DMS79 treated with DMSO at 0.1 percent for 48 hours (cell line): ENCODE measurements at regions not wholly inside any gene's neighbourhood (a gene's known extent, or its start where the extent isn't known, plus 50 kb on each side); places are given as distances from the start of the nearest gene placed in this dataset.

Experiments used
- DNase-seq: peaks from one replicate; lab custom pipeline; 2025; lab: John Stamatoyannopoulos, UW

GRCh38 chr13:22189176-22190048, 518.5 kb downstream of the FGF9 start:
- DNase-seq: peak; percentile 72

DNA sequence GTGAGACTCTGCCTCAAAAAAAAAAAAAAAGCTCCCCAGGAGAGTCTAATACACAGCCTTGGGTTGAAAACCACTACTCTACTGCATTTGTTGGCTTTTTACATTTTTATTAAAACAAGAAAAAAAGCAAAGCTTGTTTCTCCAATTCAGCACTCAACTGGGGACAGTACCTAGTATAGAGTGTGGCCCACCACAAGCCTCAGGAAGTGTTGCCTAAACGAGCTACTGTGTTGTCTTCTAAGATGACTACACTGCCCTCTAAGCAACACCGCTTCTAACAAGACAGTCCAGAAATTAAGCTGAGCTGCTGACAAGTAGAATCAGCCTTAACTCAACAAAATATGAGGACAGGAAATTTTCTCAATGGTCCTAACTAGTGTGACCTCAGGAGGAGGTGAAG, 522.2 kb downstream of the FGF9 start:
- DNase-seq: no peak

GRCh38 chr13:22194106-22194805, 523.4 kb downstream of the FGF9 start:
- peak; percentile 19 for DNase-seq

GRCh38 chr13:22195726-22196125, 524.9 kb downstream of the FGF9 start:
- no peak for DNase-seq

GRCh38 chr13:22196777-22197176, 525.9 kb downstream of the FGF9 start:
- no peak for DNase-seq

DNA sequence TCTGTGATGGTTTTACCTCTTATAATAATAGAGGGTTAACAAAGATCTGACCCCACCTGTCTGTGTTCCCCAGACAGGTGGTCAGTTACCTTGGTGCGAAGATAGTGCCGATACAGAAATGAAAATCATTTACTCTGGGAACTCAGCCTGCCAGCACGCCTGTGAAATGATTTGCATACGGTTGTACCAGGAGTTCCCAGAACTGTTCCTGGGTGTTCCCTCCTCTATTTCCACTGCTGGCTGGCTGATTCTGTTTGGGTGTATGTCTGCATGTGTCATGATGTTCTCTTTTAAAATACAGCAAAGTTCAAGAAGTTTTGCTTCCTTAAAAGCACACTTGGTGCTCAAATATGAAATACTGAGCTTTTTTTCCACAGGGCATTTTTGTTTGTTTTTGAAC, 527.1 kb downstream of the FGF9 start:
- no peak for DNase-seq

DNA sequence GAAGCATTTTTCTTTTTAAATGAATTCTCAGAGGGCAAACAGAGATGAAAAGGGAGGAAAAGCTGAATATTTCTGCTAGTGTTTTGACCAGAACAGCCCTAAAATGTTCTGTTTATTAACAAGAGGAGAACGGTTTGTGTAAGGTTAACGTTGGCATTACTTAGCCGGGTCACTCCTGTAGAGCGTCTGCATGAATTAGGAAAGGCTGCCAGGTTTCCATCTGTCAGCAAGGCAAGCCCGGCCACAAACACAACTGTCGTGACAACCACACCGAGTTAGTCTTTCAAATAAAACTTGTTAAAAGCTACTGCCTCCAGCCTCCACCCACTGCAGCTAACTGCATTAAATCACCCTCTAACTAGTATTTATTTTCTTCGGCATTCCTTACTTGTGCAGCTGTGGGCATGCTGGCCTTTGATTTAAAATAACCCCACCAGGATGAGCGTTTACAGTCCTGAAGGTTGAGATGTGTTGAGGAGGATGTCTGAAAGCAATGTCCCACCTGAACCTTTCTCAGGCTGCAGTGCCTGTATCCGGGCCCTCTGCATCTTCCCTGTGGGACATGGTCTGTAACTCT, 527.9 kb downstream of the FGF9 start:
- DNase-seq: no peak

DNA sequence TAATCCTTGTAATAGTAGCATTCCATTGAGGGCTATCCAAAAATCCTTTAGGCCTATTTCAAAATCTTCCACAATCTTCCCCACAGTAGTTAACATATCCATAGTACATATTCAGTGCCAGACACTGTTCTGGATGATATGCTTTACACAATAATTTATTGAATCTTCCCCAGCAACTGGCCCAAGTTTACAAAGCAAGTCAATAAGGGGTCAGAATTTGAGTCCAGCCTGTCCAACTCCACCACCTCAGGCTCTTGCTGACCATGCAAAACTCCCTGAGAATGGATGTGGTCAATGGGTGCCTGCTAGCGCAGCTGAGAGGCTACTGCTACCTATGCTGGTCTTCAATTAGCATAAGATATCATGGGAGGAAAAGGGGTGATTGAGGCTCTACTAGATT, 529.6 kb downstream of the FGF9 start:
- DNase-seq: no peak

DNA sequence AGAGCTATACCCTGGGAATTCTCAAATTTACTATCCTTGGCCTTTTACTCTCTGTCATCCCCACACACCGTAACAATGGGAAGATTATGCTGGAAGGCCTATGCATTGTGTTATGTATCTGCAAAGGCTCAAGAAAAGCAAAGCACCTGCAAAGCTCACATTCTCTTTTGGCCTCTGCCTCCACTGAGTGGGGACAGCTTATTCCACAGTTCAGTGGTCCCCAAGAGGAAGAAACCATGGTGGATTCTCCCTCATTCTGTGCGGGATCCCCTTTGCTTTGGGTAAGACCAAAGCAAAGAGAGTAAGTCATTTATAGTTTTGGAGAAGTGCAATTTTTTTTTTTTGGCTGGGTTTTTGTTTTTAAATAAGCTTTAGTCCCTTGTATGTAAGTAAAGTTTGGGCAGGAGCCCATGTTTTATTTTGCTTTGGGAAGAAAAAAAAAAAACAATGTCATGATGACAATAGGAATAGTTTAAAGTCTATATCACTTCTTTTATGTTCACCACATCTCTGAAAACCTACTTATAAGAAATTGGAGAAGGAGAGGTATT, 530.6 kb downstream of the FGF9 start:
- DNase-seq: no peak

DNA sequence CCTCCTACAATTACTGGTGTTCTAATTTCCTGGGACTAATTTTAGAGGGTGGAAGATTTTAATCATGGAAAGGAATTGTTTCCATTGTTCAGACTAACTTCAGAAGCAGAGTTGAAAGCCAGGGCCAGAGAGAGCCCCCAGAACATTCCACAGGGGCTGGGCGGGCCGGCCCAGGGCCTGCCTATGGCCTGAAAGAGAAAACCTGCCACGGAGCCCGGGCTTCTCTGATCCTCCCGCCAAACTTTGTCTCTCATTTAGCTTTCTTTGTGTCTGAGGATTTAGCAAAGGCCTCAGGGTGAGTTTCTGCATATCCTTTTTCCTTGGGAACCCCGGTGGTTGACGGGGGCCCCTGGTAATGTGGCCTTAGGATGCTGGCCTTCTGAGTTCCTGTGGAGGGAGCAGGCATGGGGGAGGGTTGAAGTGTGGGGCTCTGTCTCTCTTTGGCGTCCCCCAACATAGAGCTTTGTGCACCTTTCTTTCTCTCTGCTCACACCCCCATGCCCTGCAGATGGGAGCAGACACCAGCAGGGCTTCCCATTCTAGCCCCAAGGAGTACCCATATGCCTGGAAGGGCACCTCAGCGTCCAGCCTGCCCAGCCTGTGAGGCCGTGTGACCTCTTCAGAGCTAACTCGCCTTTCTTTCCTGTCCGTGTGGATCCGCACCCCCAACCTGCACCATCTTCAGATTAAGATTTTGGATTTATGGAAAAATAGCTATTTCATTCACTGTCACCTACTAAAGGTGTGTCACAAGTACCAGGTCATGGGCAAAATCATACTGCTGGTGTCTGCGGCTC, 539.5 kb downstream of the FGF9 start:
- DNase-seq: no peak

DNA sequence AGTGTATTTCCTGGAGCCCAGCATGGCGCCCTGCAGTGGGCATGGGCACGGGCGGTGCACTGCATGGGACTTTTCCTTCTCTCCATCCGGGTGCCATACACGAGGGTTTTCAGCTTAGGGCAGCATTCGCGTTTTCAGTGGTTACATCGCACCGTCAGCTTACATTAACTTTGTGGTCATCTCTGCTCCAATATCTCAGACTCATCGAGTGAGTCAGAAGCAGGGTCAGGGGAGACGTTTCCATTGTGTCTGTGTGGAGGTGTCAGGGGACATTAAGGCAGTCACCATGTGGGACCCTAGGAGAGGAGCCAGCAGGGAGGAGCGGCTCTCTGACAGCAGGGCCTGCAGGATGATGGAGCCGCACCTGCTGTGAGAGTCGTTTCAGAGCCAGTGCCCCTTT, 541.0 kb downstream of the FGF9 start:
- DNase-seq: no peak

DNA sequence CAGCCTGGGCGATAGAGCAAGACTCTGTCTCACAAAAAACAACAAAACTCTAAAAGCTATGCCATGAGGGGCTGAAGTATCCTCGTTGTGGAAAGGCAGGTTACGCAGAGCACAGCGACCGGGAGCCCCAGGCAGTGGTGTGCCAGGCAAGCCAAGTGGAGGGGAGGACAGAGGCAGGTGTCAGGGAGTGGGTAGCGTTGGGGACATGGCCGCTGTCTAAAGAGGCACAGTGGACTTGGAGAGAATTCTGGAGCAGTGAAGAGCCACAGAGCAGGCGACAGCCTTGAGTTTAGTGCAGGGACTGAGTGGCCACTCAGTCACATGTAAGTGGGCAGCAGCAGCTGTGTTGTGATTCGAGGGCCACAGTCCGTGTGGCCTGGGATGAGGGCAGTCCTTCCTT, 541.7 kb downstream of the FGF9 start:
- DNase-seq: no peak

- DNase-seq: no peak
These were observed 543.3 kb downstream of the FGF9 start for GRCh38 chr13:22214184-22214583.

GRCh38 chr13:22218797-22219196, 547.9 kb downstream of the FGF9 start:
- no peak for DNase-seq

- no peak for DNase-seq
These were observed 548.8 kb downstream of the FGF9 start for GRCh38 chr13:22219709-22220108.

DNA sequence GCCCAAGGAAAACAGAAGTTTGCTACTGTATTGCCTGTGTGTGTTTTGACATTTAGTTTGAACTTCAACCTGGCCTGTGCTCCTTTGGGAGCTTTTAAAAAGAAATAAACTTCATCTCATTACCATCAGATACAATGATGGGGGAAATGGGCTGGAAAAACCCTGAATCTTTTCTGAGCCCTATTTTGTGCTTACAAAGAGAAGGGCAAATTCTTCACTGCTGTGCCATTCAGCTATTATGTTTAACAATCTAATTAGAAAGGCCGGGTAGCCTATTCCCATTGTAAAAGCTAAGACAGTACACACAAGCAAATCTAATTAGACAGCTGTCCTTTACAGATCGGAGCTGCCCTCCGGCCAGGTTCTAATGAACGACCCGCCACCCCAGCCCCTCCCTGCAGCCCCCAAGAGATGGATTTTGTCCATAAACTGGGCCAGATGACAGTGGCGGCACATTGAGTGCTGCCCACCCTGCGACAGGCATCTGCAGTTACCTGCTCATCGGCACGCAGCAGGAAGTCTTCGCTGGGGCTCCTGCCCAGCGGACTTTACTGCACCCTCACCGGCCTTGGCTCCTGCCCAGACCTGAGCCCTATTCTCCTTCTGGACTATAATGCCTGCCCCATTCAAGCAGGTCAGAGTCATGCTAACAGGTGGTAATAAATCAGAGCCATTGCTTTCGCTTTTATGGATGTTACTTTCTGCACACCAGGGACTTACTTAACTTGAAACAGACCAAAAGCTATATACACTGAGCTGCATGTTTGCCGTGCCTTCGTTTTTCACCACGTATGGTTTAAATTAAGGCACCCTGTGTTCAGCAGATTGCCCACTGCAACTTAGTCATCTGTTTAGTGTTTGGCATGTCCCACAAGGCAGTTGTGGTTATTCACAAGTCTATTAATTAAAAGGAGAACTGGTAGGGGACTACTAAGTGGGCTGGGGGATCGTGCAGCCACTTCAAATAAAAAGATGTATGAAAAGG, 549.6 kb downstream of the FGF9 start:
- no peak for DNase-seq

- no peak for DNase-seq
These were observed 552.5 kb downstream of the FGF9 start for GRCh38 chr13:22223411-22223810.

- DNase-seq: no peak
These were observed 555.2 kb downstream of the FGF9 start for GRCh38 chr13:22226086-22226485.

DNA sequence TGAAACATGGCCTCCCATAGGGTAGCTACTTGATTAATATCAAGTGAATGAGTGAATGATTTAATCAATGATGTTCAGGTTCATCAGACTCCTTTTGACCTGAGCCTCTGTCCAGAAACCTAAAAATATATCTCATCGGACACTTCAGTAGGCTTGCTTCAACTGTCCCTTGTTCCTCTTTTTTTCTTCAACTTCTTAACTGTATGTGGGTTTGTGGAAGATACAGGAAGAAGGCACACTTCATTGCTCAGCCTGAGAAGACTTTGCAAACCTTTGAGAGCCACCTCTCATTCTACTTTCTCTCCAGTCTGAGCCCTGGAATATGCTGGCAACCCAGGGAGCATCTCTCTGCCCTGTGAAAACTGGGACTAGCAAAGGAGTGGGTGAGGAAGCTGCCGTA, 557.0 kb downstream of the FGF9 start:
- DNase-seq: no peak

DNA sequence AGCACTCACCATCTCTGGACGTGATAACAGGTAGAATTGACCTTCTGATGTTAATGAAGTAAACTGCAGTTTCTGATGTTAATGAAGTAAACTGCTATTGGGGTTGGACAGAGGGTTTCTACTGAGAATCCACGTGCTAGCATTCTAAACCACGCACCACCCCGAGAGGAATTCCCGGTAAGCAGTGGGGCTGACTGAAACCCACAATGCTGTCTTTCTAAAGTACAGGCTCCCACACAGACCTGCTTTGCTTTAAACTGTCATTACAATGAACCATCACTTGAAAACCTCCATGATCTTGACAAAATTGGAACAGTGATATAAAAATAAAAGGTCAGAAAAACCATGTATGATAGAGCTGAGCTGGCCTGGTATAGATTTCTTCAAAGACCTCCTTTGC, 559.0 kb downstream of the FGF9 start:
- no peak for DNase-seq

DNA sequence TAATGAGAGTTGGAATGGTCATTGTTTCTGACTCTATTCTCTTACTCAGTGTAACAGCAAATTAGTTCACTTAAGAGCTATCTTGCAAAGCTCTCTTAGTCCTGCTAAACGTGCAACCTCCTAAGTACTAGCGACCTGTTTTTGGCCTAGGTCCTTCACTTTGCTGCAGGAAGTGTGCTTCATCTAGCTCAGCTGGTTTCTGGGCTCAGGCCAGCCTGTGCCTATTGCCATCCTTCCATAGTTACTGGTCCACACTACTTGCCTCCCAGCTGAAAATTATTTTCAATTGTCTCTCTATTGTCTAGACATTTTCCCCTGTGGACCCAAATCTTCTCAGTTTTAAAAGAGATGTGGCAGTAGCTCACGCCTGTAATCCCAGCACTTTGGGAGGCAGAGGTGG, 561.3 kb downstream of the FGF9 start:
- peak; percentile 18 for DNase-seq
